Urinary bladder (tissue), 3 donors: ENCODE measurements at regions not wholly inside any gene's neighbourhood (a gene's known extent, or its start where the extent isn't known, plus 50 kb on each side); places are given as distances from the start of the nearest gene placed in this dataset.
"Not testable (repeated sequence)": the region's sequence is repeated elsewhere in the genome, so short reads cannot be mapped to it uniquely, and the experiment has no call there.

Experiments used
- DNase-seq: peaks from one replicate; pipeline ENCODE4 v3.0.0-alpha.2; 2015; ENCODE audit errors: extremely low spot score
- H3K27ac ChIP-seq: one replicate; pipeline ENCODE4 v1.5.1; 2013; ENCODE audit warnings: low read depth, mild to moderate bottlenecking, moderate library complexity
- H3K36me3 ChIP-seq: one replicate; pipeline ENCODE4 v1.6.1; 2013; ENCODE audit warnings: mild to moderate bottlenecking, moderate library complexity; ENCODE audit not compliant: insufficient read depth
- H3K4me1 ChIP-seq: one replicate; pipeline ENCODE4 v1.6.1; 2013; ENCODE audit warnings: mild to moderate bottlenecking, moderate library complexity; ENCODE audit not compliant: insufficient read depth
- H3K4me3 ChIP-seq: one replicate; pipeline ENCODE4 v1.5.1; 2013; ENCODE audit warnings: low read depth, low read length
- WGBS: extraction: QIAGEN DNeasy Blood & Tissue Kit; methylation state at CpG from one replicate; pipeline ENCODE4 v1.1.7; 2013; 5-methylcytosine and 5-hydroxymethylcytosine counted together
- donor health status: healthy with polysubstance abuse.
- donor health status: healthy.

DNA sequence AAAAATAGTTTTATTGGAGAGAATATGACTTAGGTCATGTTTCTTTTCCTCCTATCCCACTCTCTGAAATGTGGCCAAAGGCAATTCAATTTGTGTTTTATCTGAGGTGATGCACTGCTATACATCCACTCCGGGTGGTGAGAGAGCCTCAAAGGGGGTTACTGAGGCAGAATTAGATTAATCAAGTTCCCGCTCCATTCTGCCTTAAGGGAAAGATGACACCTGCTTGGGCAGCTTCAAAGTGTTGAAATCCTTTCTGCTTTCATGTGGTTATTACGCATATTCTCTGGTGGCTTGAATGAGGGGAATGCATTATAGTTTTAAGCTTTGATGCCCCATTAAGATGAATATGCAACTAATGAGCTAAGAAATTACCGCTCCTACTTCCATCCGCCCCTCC, 213.0 kb upstream of the TMEFF2 start:
- H3K36me3 ChIP-seq: no peaks in the 10 kb centered on the region
- 72% methylated on average over 5 of the region's 5 CpGs for WGBS
- no peak overlapping the region for H3K4me3 ChIP-seq
- DNase-seq: no peak
- H3K4me1 ChIP-seq: no peaks in the 10 kb centered on the region
- no peak overlapping the region for H3K27ac ChIP-seq

DNA sequence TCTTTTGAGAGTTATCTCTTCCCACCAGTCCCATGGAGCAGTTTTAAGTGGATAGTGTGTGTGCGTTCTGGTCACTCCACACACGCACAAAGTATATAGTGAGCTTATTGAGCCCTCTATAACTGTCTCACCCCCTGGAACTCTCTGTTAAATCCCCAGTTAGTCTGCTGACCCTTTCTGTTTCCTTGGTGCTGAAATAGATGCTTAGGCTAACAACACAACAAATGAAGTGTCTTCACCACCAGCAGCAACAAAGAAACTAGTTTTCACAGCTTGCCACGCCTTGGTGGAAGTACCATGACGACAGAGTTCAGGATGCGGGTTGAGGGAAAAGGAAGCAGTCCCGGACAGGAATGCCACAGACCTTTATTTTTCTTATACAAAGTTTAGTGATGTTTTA, 203.5 kb upstream of the TMEFF2 start:
- H3K4me1 ChIP-seq: no peaks in the 10 kb centered on the region
- no peaks in the 10 kb centered on the region for H3K36me3 ChIP-seq
- H3K27ac ChIP-seq: no peak overlapping the region
- no peak overlapping the region for H3K4me3 ChIP-seq
- 83% methylated on average over 6 of the region's 6 CpGs for WGBS
- DNase-seq: no peak

- H3K4me3 ChIP-seq: no peak overlapping the region
- H3K36me3 ChIP-seq: no peaks in the 10 kb centered on the region
- H3K4me1 ChIP-seq: no peaks in the 10 kb centered on the region
- 91% methylated on average over 3 of the region's 3 CpGs for WGBS
- H3K27ac ChIP-seq: no peak overlapping the region
- DNase-seq: no peak
Observed at GRCh38 chr2:192394605-192395004, 199.9 kb upstream of the TMEFF2 start.

DNA sequence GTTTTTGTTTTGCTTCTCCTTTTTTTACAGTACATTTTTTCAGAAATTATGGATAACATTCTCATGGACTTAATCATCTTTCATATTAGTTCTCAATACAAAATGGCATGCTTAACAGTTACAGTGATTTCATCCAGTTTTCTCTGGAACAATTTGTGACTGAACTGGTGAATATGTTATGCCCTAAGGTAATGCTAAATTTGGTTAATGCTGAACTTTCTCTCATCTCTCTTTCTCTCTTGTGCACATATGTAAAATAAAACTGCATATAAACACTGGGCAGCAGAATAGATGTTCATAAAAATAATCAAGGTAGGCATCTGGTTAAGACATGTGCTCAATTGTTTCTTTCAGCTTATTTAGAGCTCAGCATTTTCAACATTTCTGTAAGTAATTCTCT, 196.3 kb upstream of the TMEFF2 start:
- DNase-seq: no peak
- H3K36me3 ChIP-seq: no peaks in the 10 kb centered on the region
- H3K27ac ChIP-seq: no peak overlapping the region
- no peak overlapping the region for H3K4me3 ChIP-seq
- no peaks in the 10 kb centered on the region for H3K4me1 ChIP-seq

DNA sequence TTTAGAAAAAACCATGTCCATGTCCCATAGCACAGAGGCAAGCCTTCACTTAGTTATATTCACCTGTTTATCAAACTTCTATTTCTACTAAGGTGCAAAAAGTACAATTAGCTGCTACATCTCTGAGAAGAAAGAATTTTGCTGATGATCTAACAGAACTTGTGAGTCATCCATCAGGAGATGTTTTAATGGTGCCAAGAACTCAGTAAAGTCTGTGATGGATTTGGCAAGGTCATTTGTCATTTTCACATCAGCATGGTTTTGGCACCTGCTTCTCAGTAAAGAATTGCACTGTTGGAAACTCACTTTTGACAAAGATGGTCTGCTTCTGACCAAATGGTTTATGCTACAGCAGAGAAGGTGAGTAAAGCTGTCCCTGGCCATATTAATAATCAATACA, 195.7 kb upstream of the TMEFF2 start:
- H3K4me1 ChIP-seq: no peaks in the 10 kb centered on the region
- no peak for DNase-seq
- no peaks in the 10 kb centered on the region for H3K36me3 ChIP-seq
- H3K27ac ChIP-seq: no peak overlapping the region
- H3K4me3 ChIP-seq: no peak overlapping the region

GRCh38 chr2:192384191-192384590, 189.5 kb upstream of the TMEFF2 start:
- H3K4me1 ChIP-seq, DNase-seq, H3K36me3 ChIP-seq, H3K27ac ChIP-seq, H3K4me3 ChIP-seq: not testable (repeated sequence)
- WGBS: 93% methylated on average over 1 of the region's 1 CpG

DNA sequence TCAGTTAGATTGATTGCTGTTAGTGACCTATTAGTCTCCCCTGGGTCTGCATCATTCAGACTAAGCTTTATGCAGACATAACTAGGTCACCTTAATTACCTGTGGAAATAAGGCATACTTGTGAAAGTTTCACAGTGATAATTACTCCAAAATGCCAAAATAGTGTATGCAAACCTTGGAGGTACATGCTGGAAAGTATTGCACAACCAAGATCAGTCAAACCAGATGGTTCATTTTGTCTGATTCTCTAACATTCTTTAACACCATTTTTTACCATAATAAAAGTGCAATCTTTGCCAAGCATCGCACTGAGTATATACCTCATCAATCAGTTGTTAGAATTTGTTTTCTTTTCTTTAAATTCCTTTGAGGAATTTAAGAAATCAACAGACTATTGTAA, 186.3 kb upstream of the TMEFF2 start:
- Histone ChIP-seq H3K4me1 (no peaks in the 10 kb centered on the region), H3K27ac (no peak overlapping the region), H3K36me3 (no peaks in the 10 kb centered on the region), H3K4me3 (no peak overlapping the region)
- no peak for DNase-seq
- WGBS: 71% methylated on average over 1 of the region's 1 CpG

- 36% methylated on average over 1 of the region's 1 CpG for WGBS
- no peak overlapping the region for H3K4me3 ChIP-seq
- H3K36me3 ChIP-seq: no peaks in the 10 kb centered on the region
- H3K4me1 ChIP-seq: no peaks in the 10 kb centered on the region
- no peak overlapping the region for H3K27ac ChIP-seq
- no peak for DNase-seq
Observed at GRCh38 chr2:192379736-192380135, 185.0 kb upstream of the TMEFF2 start.

DNA sequence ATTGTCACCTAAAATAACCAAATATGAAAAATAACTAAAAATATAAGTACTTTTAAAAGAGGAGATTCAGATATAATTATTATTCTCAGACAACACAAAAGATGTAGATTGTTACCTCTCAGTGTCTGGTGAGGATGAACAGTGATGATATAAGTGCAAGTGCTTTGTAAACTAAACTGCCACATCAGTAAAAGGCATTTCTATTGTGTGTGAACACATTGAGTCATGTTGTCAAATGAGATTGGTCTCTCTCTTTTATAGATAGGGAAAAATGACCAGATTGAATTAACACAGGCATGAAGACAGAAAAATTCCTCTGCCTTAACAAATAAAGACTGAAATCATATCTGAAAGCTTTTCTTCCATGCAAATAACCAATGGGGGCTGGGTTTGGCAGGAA, 182.4 kb upstream of the TMEFF2 start:
- no peak for DNase-seq
- Histone ChIP-seq H3K27ac (no peak overlapping the region), H3K4me1 (no peaks in the 10 kb centered on the region), H3K36me3 (no peaks in the 10 kb centered on the region), H3K4me3 (no peak overlapping the region)

GRCh38 chr2:192373754-192374153, 179.0 kb upstream of the TMEFF2 start:
- no peaks in the 10 kb centered on the region for H3K4me1 ChIP-seq
- 75% methylated on average over 2 of the region's 2 CpGs for WGBS
- no peak overlapping the region for H3K4me3 ChIP-seq
- DNase-seq: no peak
- H3K27ac ChIP-seq: no peak overlapping the region
- no peaks in the 10 kb centered on the region for H3K36me3 ChIP-seq

- Histone ChIP-seq H3K36me3 (no peaks in the 10 kb centered on the region), H3K4me1 (no peaks in the 10 kb centered on the region), H3K27ac (no peak overlapping the region), H3K4me3 (no peak overlapping the region)
- 76% methylated on average over 6 of the region's 6 CpGs for WGBS
- DNase-seq: no peak
Observed at GRCh38 chr2:192373221-192373620, 178.5 kb upstream of the TMEFF2 start.

DNA sequence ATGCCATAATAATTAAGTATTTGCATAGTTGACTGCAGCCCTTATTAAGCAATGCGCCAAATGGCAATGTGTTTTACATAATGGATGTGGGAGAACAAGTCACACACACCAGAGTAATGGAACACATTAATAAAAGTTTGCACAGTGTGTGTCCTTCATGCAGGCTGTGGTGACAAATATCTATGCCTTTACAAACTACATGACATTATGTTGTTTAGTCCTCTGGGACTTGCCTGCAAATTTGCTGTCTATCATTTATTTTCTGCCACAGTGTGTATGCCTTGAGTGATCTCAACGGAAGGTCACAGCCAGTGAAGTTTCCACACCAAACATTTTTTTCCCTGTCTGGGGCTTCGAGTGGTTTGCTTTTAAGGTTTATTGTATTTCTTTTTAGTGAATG, 175.2 kb upstream of the TMEFF2 start:
- Histone ChIP-seq H3K36me3 (no peaks in the 10 kb centered on the region), H3K4me3 (no peak overlapping the region), H3K4me1 (no peaks in the 10 kb centered on the region), H3K27ac (no peak overlapping the region)
- WGBS: 85% methylated on average over 3 of the region's 3 CpGs
- no peak for DNase-seq

GRCh38 chr2:192357217-192357616, 162.5 kb upstream of the TMEFF2 start:
- H3K27ac ChIP-seq: no peak overlapping the region
- no peak overlapping the region for H3K4me3 ChIP-seq
- H3K4me1 ChIP-seq: no peaks in the 10 kb centered on the region
- WGBS: 84% methylated on average over 3 of the region's 3 CpGs
- DNase-seq: no peak
- no peaks in the 10 kb centered on the region for H3K36me3 ChIP-seq

GRCh38 chr2:192354512-192355244, 159.9 kb upstream of the TMEFF2 start:
- WGBS: 51% methylated on average over 3 of the region's 3 CpGs
- Histone ChIP-seq H3K36me3 (no peaks in the 10 kb centered on the region), H3K4me3 (no peak overlapping the region), H3K4me1 (no peaks in the 10 kb centered on the region), H3K27ac (no peak overlapping the region)
- no peak for DNase-seq

DNA sequence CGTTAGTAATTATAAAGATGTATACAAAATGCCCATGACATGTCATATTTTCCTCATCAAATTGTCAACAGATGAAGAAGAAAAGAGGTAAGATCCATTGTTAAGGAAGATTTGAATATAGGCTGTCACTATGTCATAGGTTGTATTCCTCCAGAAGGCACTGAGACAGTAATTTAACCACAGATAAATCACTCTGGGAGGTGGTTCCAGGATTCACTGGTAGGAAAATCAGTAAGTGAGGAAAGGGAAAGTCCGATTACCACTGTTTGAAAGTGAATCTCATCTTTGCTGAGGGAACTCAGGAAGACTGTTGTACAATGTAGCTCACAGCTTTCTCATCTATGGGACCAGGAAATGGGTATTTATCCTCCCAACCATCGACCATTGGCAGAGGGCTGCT, 152.8 kb upstream of the TMEFF2 start:
- Histone ChIP-seq H3K4me3 (no peak overlapping the region), H3K36me3 (no peaks in the 10 kb centered on the region), H3K27ac (no peak overlapping the region), H3K4me1 (no peaks in the 10 kb centered on the region)
- no peak for DNase-seq
- WGBS: 75% methylated on average over 3 of the region's 3 CpGs
